SK-N-SH (cell line): ENCODE measurements at regions not wholly inside any gene's neighbourhood (a gene's known extent, or its start where the extent isn't known, plus 50 kb on each side); places are given as distances from the start of the nearest gene placed in this dataset.

ENCODE experiments used
- CTCF ChIA-PET: fragments of 300-600, 350-600 bp; formaldehyde crosslinking; extraction: SDS; loops from one replicate; lab custom pipeline; 2021; lab: Yijun Ruan, JAX
- POLR2A ChIA-PET: fragments of 350-600 bp; sonication (Branson Sonifier 250); formaldehyde crosslinking; extraction: SDS; loops from one replicate; lab custom pipeline; 2020; ENCODE audit warnings: antibody characterized with exemption, inconsistent platforms; lab: Yijun Ruan, JAX
- DNase-seq: peaks from one replicate; pipeline ENCODE4 v3.0.0; 2012
- H2AFZ ChIP-seq: fragments of 200-600 bp; sonication (generic); 2 replicates; pipeline ENCODE4 v1.8.1; 2016; ENCODE audit warnings: antibody characterized with exemption, mild to moderate bottlenecking, low read depth
- H3F3A ChIP-seq: fragments of 200-600 bp; sonication (generic); replicated peaks from 2 replicates; pipeline ENCODE3; 2016; ENCODE audit warnings: antibody characterized with exemption, mild to moderate bottlenecking; ENCODE audit not compliant: insufficient read depth
- H3K27ac ChIP-seq, 2 experiments: fragments of 200-500 bp in 1 of 2; fragments of 200-600 bp in 1 of 2; sonication (Bioruptor generic) in 1 of 2; sonication (generic), shearing (Covaris generic) in 1 of 2; 2 replicates each; pipeline versions ENCODE4 v1.5.1 to v1.6.1; 2014 to 2016; ENCODE audit warnings: low read depth in 2 of 2, inconsistent platforms in 1 of 2, low read length in 1 of 2, mild to moderate bottlenecking in 1 of 2, mixed read lengths in 1 of 2
- H3K27me3 ChIP-seq: fragments of 200-600 bp; sonication (generic), shearing (Covaris generic); 2 replicates; pipeline ENCODE4 v1.6.1; 2016; ENCODE audit warnings: mixed run types; ENCODE audit not compliant: insufficient read depth
- H3K36me3 ChIP-seq, 2 experiments: fragments of 200-500 bp in 1 of 2; fragments of 200-600 bp in 1 of 2; sonication (Bioruptor generic) in 1 of 2; sonication (generic) in 1 of 2; replicated peaks in 1 of 2; 2 replicates each; pipeline versions ENCODE3 to v1.5.1; 2014 to 2016; ENCODE audit warnings: low read length in 1 of 2, mild to moderate bottlenecking in 1 of 2; ENCODE audit not compliant: insufficient read depth in 2 of 2, control insufficient read depth in 1 of 2
- H3K4me1 ChIP-seq, 2 experiments: fragments of 200-500 bp in 1 of 2; fragments of 200-600 bp in 1 of 2; sonication (Bioruptor generic) in 1 of 2; sonication (generic), shearing (Covaris generic) in 1 of 2; 2 replicates each; pipeline versions ENCODE4 v1.5.1 to v1.6.1; 2014 to 2016; ENCODE audit warnings: low read depth in 1 of 2, low read length in 1 of 2, mixed run types in 1 of 2; ENCODE audit not compliant: insufficient read depth in 2 of 2, control insufficient read depth in 1 of 2
- H3K4me2 ChIP-seq: fragments of 200-600 bp; sonication (generic), shearing (Covaris generic); 2 replicates; pipeline ENCODE4 v1.6.1; 2017; ENCODE audit warnings: mixed run types
- H3K4me3 ChIP-seq, 2 experiments: fragments of 200-500 bp in 1 of 2; fragments of 200-600 bp in 1 of 2; sonication (Bioruptor generic) in 1 of 2; sonication (generic), shearing (Covaris generic) in 1 of 2; 2 replicates each; pipeline versions ENCODE4 v1.5.1 to v1.8.1; 2014 to 2016; ENCODE audit warnings: low read depth in 2 of 2, inconsistent platforms in 1 of 2, low read length in 1 of 2, mild to moderate bottlenecking in 1 of 2, mixed read lengths in 1 of 2, moderate library complexity in 1 of 2
- H3K79me2 ChIP-seq: fragments of 200-600 bp; sonication (generic); 2 replicates; pipeline ENCODE4 v1.8.1; 2017; ENCODE audit warnings: mild to moderate bottlenecking; ENCODE audit not compliant: insufficient read depth
- H3K9ac ChIP-seq: fragments of 200-600 bp; sonication (generic); 2 replicates; pipeline ENCODE4 v1.6.1; 2017; ENCODE audit warnings: mixed run types
- H3K9me2 ChIP-seq: fragments of 200-600 bp; sonication (generic); 2 replicates; pipeline ENCODE4 v1.6.1; 2017; ENCODE audit warnings: mixed run types
- H3K9me3 ChIP-seq: fragments of 200-600 bp; sonication (generic); 2 replicates; pipeline ENCODE4 v1.6.1; 2017; ENCODE audit warnings: mixed run types, mild to moderate bottlenecking, moderate library complexity
- H4K20me1 ChIP-seq: fragments of 200-600 bp; sonication (generic); 2 replicates; pipeline ENCODE4 v1.6.1; 2017; ENCODE audit warnings: mild to moderate bottlenecking, mixed run types; ENCODE audit not compliant: insufficient read depth
- CHD2 ChIP-seq: fragments of 150-350 bp; IDR thresholded peaks from 2 replicates; pipeline ENCODE4 v1.6.1; 2018; ENCODE audit warnings: low read length; ENCODE audit not compliant: partially characterized antibody
- ELF1 ChIP-seq: IDR thresholded peaks from 2 replicates; pipeline ENCODE4 v1.4.0; 2012
- EP300 ChIP-seq, 2 experiments: IDR thresholded peaks; 2 replicates each; pipeline versions ENCODE4 v1.4.0 to v1.6.1; 2012; ENCODE audit warnings: borderline replicate concordance in 1 of 2, low read depth in 1 of 2, low read length in 1 of 2
- FOXJ3 ChIP-seq: sonication (generic); formaldehyde crosslinking; IDR thresholded peaks from 2 replicates; pipeline ENCODE4 v1.5.1; 2020; ENCODE audit warnings: mild to moderate bottlenecking, missing genetic modification reagents
- FOXM1 ChIP-seq: IDR thresholded peaks from 2 replicates; pipeline ENCODE4 v1.4.0; 2012; ENCODE audit warnings: low read depth, mild to moderate bottlenecking
- GATA2 ChIP-seq: sonication (generic); formaldehyde crosslinking; IDR thresholded peaks from 2 replicates; pipeline ENCODE4 v1.5.0; 2020; ENCODE audit warnings: mild to moderate bottlenecking, missing genetic modification reagents
- IRF3 ChIP-seq: fragments of 150-350 bp; IDR thresholded peaks from 2 replicates; pipeline ENCODE4 v1.6.1; 2016; ENCODE audit warnings: mild to moderate bottlenecking, low read depth, low read length
- JUND ChIP-seq: IDR thresholded peaks from 2 replicates; pipeline ENCODE4 v1.4.0; 2012
- MAX ChIP-seq: IDR thresholded peaks from 2 replicates; pipeline ENCODE4 v1.4.0; 2012; ENCODE audit warnings: low read depth
- POLR2AphosphoS5 ChIP-seq: IDR thresholded peaks from 2 replicates; pipeline ENCODE4 v1.6.1; 2012; ENCODE audit warnings: low read depth, low read length
- RCOR1 ChIP-seq: fragments of 150-350 bp; IDR thresholded peaks from 2 replicates; pipeline ENCODE4 v1.6.1; 2017; ENCODE audit warnings: antibody characterized with exemption, low read length
- REST ChIP-seq: IDR thresholded peaks from 2 replicates; pipeline ENCODE4 v1.6.1; 2012; ENCODE audit warnings: mild to moderate bottlenecking, low read depth, low read length, moderate library complexity
- RFX5 ChIP-seq: IDR thresholded peaks from 2 replicates; pipeline ENCODE4 v1.6.1; 2012; ENCODE audit warnings: mild to moderate bottlenecking, improper control_type of control experiment, low read length
- RXRA ChIP-seq: IDR thresholded peaks from 2 replicates; pipeline ENCODE4 v1.4.0; 2012; ENCODE audit warnings: low read depth, mild to moderate bottlenecking, borderline replicate concordance
- SIN3A ChIP-seq: IDR thresholded peaks from 2 replicates; pipeline ENCODE4 v1.6.1; 2012; ENCODE audit warnings: low read depth, mild to moderate bottlenecking, low read length, moderate library complexity, borderline replicate concordance
- TAF1 ChIP-seq: IDR thresholded peaks from 2 replicates; pipeline ENCODE4 v1.6.1; 2012; ENCODE audit warnings: low read depth, mild to moderate bottlenecking, low read length, moderate library complexity, borderline replicate concordance
- TCF12 ChIP-seq: IDR thresholded peaks from 2 replicates; pipeline ENCODE4 v1.4.0; 2012
- ZBTB33 ChIP-seq: IDR thresholded peaks from 2 replicates; pipeline ENCODE4 v1.4.0; 2012; ENCODE audit warnings: low read depth, borderline replicate concordance
- WGBS: methylation state at CpG from one replicate; pipeline ENCODE4 v1.1.6; 2017; ENCODE audit warnings: low lambda C conversion rate; 5-methylcytosine and 5-hydroxymethylcytosine counted together

- Histone ChIP-seq H3K9me2 (no peaks in the 10 kb centered on the region), H3K27me3 (no peaks in the 10 kb centered on the region), H3K9ac (no peak overlapping the region), H3K79me2 (no peaks in the 10 kb centered on the region), H3K4me2 (no peak overlapping the region), H4K20me1 (no peaks in the 10 kb centered on the region), H3K4me1 (peaks cover 0 to 2% of the 10 kb centered on the region in 2 experiments; a peak in 2 of 4 replicates), H3F3A (no peaks in the 10 kb centered on the region), H3K36me3 (no peaks in the 10 kb centered on the region), H3K4me3 (no peak overlapping the region), H3K27ac (no peak overlapping the region), H3K9me3 (no peaks in the 10 kb centered on the region), H2AFZ (no peak overlapping the region)
- peak; percentile 27 for DNase-seq
- POLR2A ChIA-PET, result no interaction called here
- 22% methylated on average over 3 of the region's 3 CpGs for WGBS
- CTCF ChIA-PET, result no interaction called here
- TF ChIP-seq ELF1 (no peak), SIN3A (no peak), POLR2AphosphoS5 (no peak), RXRA (no peak), MAX (no peak), TCF12 (no peak), CHD2 (no peak), RCOR1 (0 out of 2 replicates have a peak, but pooled peaks have one; percentile 19), TAF1 (no peak), GATA2 (0 out of 2 replicates have a peak, but pooled peaks have one; percentile 19), IRF3 (no peak), ZBTB33 (no peak), FOXJ3 (CRISPR knock-in tag) (no peak), JUND (no peak), EP300 (IDR thresholded peaks at IDR 0.05; ENCODE audit: borderline replicate concordance in 1 of 2, low read depth in 1 of 2, low read length in 1 of 2) (peak in 1 of 2 experiments; percentile 50; a peak in 1 of 4 replicates), RFX5 (no peak), FOXM1 (no peak), REST (no peak)
Observed at GRCh38 chr16:75865736-75866135, 139.4 kb upstream of the CPHXL start.
